Upper lobe of left lung (tissue), 6 donors: ENCODE measurements at regions not wholly inside any gene's neighbourhood (a gene's known extent, or its start where the extent isn't known, plus 50 kb on each side); places are given as distances from the start of the nearest gene placed in this dataset.

Experiments used
- ATAC-seq, 2 donors: fragments of 200-7000 bp; cut with Tn5 transposase; one replicate each; pipeline ENCODE4 v1.9.1; 2022; ENCODE audit warnings: mild to moderate bottlenecking in 2 of 2, moderate library complexity in 2 of 2; ENCODE audit not compliant: low FRiP score in 2 of 2
- DNase-seq, 2 donors: peaks; one replicate each; pipeline ENCODE4 v3.0.0-alpha.2; 2019 to 2020
- H3K27ac ChIP-seq, 4 donors: fragments of 200-600 bp; sonication (generic); one replicate each; pipeline ENCODE4 v1.5.1; 2016 to 2019
- H3K27me3 ChIP-seq, 4 donors: fragments of 200-600 bp; sonication (generic); one replicate each; pipeline ENCODE4 v1.5.1; 2017 to 2019
- H3K36me3 ChIP-seq, 4 donors: fragments of 200-600 bp; sonication (generic); one replicate each; pipeline ENCODE4 v1.5.1; 2016 to 2019
- H3K4me1 ChIP-seq, 4 donors: fragments of 200-600 bp; sonication (generic); one replicate each; pipeline ENCODE4 v1.5.1; 2018 to 2019
- H3K4me3 ChIP-seq, 4 donors: fragments of 200-600 bp; sonication (generic); one replicate each; pipeline ENCODE4 v1.5.1; 2017 to 2019; ENCODE audit warnings: mild to moderate bottlenecking in 2 of 4, moderate library complexity in 1 of 4
- H3K9me3 ChIP-seq, 4 donors: fragments of 200-600 bp; sonication (generic); one replicate each; pipeline ENCODE4 v1.5.1; 2018 to 2019
- EP300 ChIP-seq, 4 donors: sonication (generic); formaldehyde crosslinking; IDR thresholded peaks; one replicate each; pipeline ENCODE4 v1.5.1; 2017; ENCODE audit warnings: antibody characterized with exemption in 4 of 4, control low read depth in 2 of 4
- POLR2A ChIP-seq, 4 donors: fragments of 450-650 bp; IDR thresholded peaks; one replicate each; pipeline ENCODE4 v1.5.1; 2016 to 2017; ENCODE audit warnings: antibody characterized with exemption in 4 of 4, mild to moderate bottlenecking in 2 of 4
- POLR2AphosphoS5 ChIP-seq, 2 donors: sonication (generic); formaldehyde crosslinking; IDR thresholded peaks; one replicate each; pipeline ENCODE4 v1.5.1; 2017; ENCODE audit warnings: antibody characterized with exemption in 2 of 2
- WGBS, 2 donors: methylation state at CpG; one replicate each; pipeline ENCODE4 v1.1.5; 2017 to 2018; 5-methylcytosine and 5-hydroxymethylcytosine counted together
- TF ChIP-seq, protein P1 (sequence below), 6 experiments: fragments of 450-650 bp in 4 of 6; fragments of 200-600 bp in 2 of 6; sonication (generic) in 2 of 6; IDR thresholded peaks; one replicate each; pipeline ENCODE4 v1.5.1; 2016 to 2019; ENCODE audit warnings: antibody characterized with exemption in 6 of 6
- donor health status: DM: no; HTN: no; CAD: no; lungs with moderate emphysema.
- donor health status: DM: no; HTN: yes; CAD: no; lungs with severe emphysema.

DNA sequence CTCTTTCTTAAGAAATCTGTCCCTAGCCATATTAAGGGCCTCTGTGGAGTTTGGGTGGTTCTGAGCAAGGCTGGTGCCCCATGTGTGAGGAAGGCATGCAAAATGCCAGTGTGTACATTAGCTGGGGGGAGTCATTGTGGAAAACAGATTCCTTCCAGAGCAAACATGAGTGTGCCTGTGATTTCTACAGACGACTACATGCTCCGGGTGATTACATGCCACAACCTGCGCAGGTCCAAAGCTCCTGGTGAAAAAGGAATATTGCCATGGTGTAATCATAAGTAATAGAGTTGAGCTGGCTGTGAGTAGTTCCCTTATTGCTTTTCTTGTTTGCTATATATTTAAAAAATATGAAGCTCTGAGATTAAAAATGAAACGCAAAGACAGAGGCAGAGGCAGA is 102.1 kb downstream of the ACER2 start:
- Histone ChIP-seq H3K4me3 (no peak overlapping the region), H3K4me1 (no peaks in the 10 kb centered on the region), H3K27ac (no peak overlapping the region), H3K27me3 (no peaks in the 10 kb centered on the region), H3K36me3 (no peaks in the 10 kb centered on the region), H3K9me3 (no peaks in the 10 kb centered on the region)
- TF ChIP-seq, protein P1, sequence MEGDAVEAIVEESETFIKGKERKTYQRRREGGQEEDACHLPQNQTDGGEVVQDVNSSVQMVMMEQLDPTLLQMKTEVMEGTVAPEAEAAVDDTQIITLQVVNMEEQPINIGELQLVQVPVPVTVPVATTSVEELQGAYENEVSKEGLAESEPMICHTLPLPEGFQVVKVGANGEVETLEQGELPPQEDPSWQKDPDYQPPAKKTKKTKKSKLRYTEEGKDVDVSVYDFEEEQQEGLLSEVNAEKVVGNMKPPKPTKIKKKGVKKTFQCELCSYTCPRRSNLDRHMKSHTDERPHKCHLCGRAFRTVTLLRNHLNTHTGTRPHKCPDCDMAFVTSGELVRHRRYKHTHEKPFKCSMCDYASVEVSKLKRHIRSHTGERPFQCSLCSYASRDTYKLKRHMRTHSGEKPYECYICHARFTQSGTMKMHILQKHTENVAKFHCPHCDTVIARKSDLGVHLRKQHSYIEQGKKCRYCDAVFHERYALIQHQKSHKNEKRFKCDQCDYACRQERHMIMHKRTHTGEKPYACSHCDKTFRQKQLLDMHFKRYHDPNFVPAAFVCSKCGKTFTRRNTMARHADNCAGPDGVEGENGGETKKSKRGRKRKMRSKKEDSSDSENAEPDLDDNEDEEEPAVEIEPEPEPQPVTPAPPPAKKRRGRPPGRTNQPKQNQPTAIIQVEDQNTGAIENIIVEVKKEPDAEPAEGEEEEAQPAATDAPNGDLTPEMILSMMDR (IDR thresholded peaks at IDR 0.05): no peak
- TF ChIP-seq POLR2A (IDR thresholded peaks at IDR 0.05): no peak
- no peak for TF ChIP-seq EP300 (IDR thresholded peaks at IDR 0.05)
- TF ChIP-seq POLR2AphosphoS5 (IDR thresholded peaks at IDR 0.05): no peak
- ATAC-seq: no peak
- no peak for DNase-seq
- WGBS, 2 donors: 79 to 86% methylated on average over 4 of the region's 4 CpGs
